ENCODE measurements at regions not wholly inside any gene's neighbourhood (a gene's known extent, or its start where the extent isn't known, plus 50 kb on each side); places are given as distances from the start of the nearest gene placed in this dataset.

- Histone ChIP-seq H3K9ac (ENCODE audit: insufficient read depth in 1 of 2, low read length in 2 of 2) (no peak overlapping the region), H3K36me3 (ENCODE audit: control insufficient read depth in 4 of 4, insufficient read depth in 4 of 4, low read length in 4 of 4) (no peaks in the 10 kb centered on the region), H3K9me3 (ENCODE audit: control insufficient read depth in 4 of 4, insufficient read depth in 3 of 4, low read length in 3 of 4) (no peaks in the 10 kb centered on the region), H3K27ac (ENCODE audit: low read depth in 1 of 2, low read length in 1 of 2) (no peak overlapping the region), H3K27me3 (ENCODE audit: control insufficient read depth in 3 of 3, insufficient read depth in 3 of 3, low read length in 2 of 3) (no peaks in the 10 kb centered on the region), H3K4me1 (ENCODE audit: control insufficient read depth in 5 of 5, insufficient read depth in 5 of 5, low read length in 5 of 5) (peaks cover 0 to 39% (median 14%) of the 10 kb centered on the region in 5 donors), H3K4me3 (no peak overlapping the region)
- no peak for TF ChIP-seq CTCF (IDR thresholded peaks at IDR 0.05; ENCODE audit: control extremely low read depth, extremely low read depth)
- DNase-seq (no peak), ATAC-seq (ENCODE audit: insufficient read depth, low FRiP score) (no peak)
- WGBS, 2 donors, result 79 to 83% methylated on average over 10 of the region's 10 CpGs
Observed at GRCh38 chr18:10247742-10248082, 206.7 kb upstream of the APCDD1 start.

- no peak for TF ChIP-seq CTCF (IDR thresholded peaks at IDR 0.05; ENCODE audit: control extremely low read depth, extremely low read depth)
- WGBS, 2 donors, result 95 to 97% methylated on average over 5 of the region's 5 CpGs
- H3K27ac ChIP-seq (ENCODE audit: low read depth in 1 of 2, low read length in 1 of 2), result no peak overlapping the region
Observed at GRCh38 chr18:10248738-10249137, 205.7 kb upstream of the APCDD1 start.

GRCh38 chr18:10249270-10249669 lies 205.2 kb upstream of the APCDD1 start:
- 87 to 88% methylated on average over 3 of the region's 3 CpGs for WGBS, 2 donors
- Histone ChIP-seq H3K27me3 (ENCODE audit: control insufficient read depth in 3 of 3, insufficient read depth in 3 of 3, low read length in 2 of 3) (no peaks in the 10 kb centered on the region), H3K9ac (ENCODE audit: insufficient read depth in 1 of 2, low read length in 2 of 2) (no peak overlapping the region), H3K27ac (ENCODE audit: low read depth in 1 of 2, low read length in 1 of 2) (no peak overlapping the region), H3K9me3 (ENCODE audit: control insufficient read depth in 4 of 4, insufficient read depth in 3 of 4, low read length in 3 of 4) (no peaks in the 10 kb centered on the region), H3K4me3 (no peak overlapping the region), H3K36me3 (ENCODE audit: control insufficient read depth in 4 of 4, insufficient read depth in 4 of 4, low read length in 4 of 4) (no peaks in the 10 kb centered on the region), H3K4me1 (ENCODE audit: control insufficient read depth in 5 of 5, insufficient read depth in 5 of 5, low read length in 5 of 5) (peaks cover 0 to 33% (median 11%) of the 10 kb centered on the region in 5 donors)
- DNase-seq, result no peak
- TF ChIP-seq CTCF (IDR thresholded peaks at IDR 0.05; ENCODE audit: control extremely low read depth, extremely low read depth), result no peak
- no peak for ATAC-seq (ENCODE audit: insufficient read depth, low FRiP score)

More at GRCh38 chr18:10248738-10249137, 205.7 kb upstream of the APCDD1 start:
- DNase-seq (no peak), ATAC-seq (ENCODE audit: insufficient read depth, low FRiP score) (no peak)
- Histone ChIP-seq H3K4me3 (no peak overlapping the region), H3K27me3 (ENCODE audit: control insufficient read depth in 3 of 3, insufficient read depth in 3 of 3, low read length in 2 of 3) (no peaks in the 10 kb centered on the region), H3K4me1 (ENCODE audit: control insufficient read depth in 5 of 5, insufficient read depth in 5 of 5, low read length in 5 of 5) (peaks cover 0 to 38% (median 11%) of the 10 kb centered on the region in 5 donors), H3K36me3 (ENCODE audit: control insufficient read depth in 4 of 4, insufficient read depth in 4 of 4, low read length in 4 of 4) (no peaks in the 10 kb centered on the region), H3K9me3 (ENCODE audit: control insufficient read depth in 4 of 4, insufficient read depth in 3 of 4, low read length in 3 of 4) (no peaks in the 10 kb centered on the region), H3K9ac (ENCODE audit: insufficient read depth in 1 of 2, low read length in 2 of 2) (no peak overlapping the region)

GRCh38 chr18:10249801-10250200 lies 204.6 kb upstream of the APCDD1 start:
- Histone ChIP-seq H3K27ac (ENCODE audit: low read depth in 1 of 2, low read length in 1 of 2) (no peak overlapping the region), H3K9me3 (ENCODE audit: control insufficient read depth in 4 of 4, insufficient read depth in 3 of 4, low read length in 3 of 4) (no peaks in the 10 kb centered on the region), H3K4me1 (ENCODE audit: control insufficient read depth in 5 of 5, insufficient read depth in 5 of 5, low read length in 5 of 5) (peaks cover 0 to 28% (median 9%) of the 10 kb centered on the region in 5 donors), H3K4me3 (no peak overlapping the region), H3K27me3 (ENCODE audit: control insufficient read depth in 3 of 3, insufficient read depth in 3 of 3, low read length in 2 of 3) (no peaks in the 10 kb centered on the region), H3K36me3 (ENCODE audit: control insufficient read depth in 4 of 4, insufficient read depth in 4 of 4, low read length in 4 of 4) (no peaks in the 10 kb centered on the region), H3K9ac (ENCODE audit: insufficient read depth in 1 of 2, low read length in 2 of 2) (no peak overlapping the region)
- no peak for DNase-seq
- no peak for ATAC-seq (ENCODE audit: insufficient read depth, low FRiP score)
- no peak for TF ChIP-seq CTCF (IDR thresholded peaks at IDR 0.05; ENCODE audit: control extremely low read depth, extremely low read depth)
- WGBS, 2 donors, result 95 to 100% methylated on average over 1 of the region's 1 CpG
